ENCODE measurements at regions not wholly inside any gene's neighbourhood (a gene's known extent, or its start where the extent isn't known, plus 50 kb on each side); places are given as distances from the start of the nearest gene placed in this dataset.

- TF ChIP-seq TEAD4 (IDR thresholded peaks at IDR 0.05) (no peak), EGR1 (IDR thresholded peaks at IDR 0.05) (no peak), RAD21 (IDR thresholded peaks at IDR 0.05; ENCODE audit: low read depth) (no peak), CREB1 (IDR thresholded peaks at IDR 0.05; ENCODE audit: low read depth) (no peak), USF1 (IDR thresholded peaks at IDR 0.05) (no peak), TAF1 (IDR thresholded peaks at IDR 0.05; ENCODE audit: low read depth) (no peak), CEBPB (IDR thresholded peaks at IDR 0.05) (no peak), EP300 (IDR thresholded peaks at IDR 0.05; ENCODE audit: borderline replicate concordance) (no peak), NFIC (IDR thresholded peaks at IDR 0.05) (no peak), TCF12 (IDR thresholded peaks at IDR 0.05; ENCODE audit: low read depth) (no peak), ZBTB7A (IDR thresholded peaks at IDR 0.05; ENCODE audit: low read depth) (no peak), FOXM1 (IDR thresholded peaks at IDR 0.05; ENCODE audit: borderline replicate concordance, low read depth) (no peak)
- TF ChIP-seq, protein P1, sequence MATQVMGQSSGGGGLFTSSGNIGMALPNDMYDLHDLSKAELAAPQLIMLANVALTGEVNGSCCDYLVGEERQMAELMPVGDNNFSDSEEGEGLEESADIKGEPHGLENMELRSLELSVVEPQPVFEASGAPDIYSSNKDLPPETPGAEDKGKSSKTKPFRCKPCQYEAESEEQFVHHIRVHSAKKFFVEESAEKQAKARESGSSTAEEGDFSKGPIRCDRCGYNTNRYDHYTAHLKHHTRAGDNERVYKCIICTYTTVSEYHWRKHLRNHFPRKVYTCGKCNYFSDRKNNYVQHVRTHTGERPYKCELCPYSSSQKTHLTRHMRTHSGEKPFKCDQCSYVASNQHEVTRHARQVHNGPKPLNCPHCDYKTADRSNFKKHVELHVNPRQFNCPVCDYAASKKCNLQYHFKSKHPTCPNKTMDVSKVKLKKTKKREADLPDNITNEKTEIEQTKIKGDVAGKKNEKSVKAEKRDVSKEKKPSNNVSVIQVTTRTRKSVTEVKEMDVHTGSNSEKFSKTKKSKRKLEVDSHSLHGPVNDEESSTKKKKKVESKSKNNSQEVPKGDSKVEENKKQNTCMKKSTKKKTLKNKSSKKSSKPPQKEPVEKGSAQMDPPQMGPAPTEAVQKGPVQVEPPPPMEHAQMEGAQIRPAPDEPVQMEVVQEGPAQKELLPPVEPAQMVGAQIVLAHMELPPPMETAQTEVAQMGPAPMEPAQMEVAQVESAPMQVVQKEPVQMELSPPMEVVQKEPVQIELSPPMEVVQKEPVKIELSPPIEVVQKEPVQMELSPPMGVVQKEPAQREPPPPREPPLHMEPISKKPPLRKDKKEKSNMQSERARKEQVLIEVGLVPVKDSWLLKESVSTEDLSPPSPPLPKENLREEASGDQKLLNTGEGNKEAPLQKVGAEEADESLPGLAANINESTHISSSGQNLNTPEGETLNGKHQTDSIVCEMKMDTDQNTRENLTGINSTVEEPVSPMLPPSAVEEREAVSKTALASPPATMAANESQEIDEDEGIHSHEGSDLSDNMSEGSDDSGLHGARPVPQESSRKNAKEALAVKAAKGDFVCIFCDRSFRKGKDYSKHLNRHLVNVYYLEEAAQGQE (IDR thresholded peaks at IDR 0.05; ENCODE audit: low read depth) = no peak
- TF ChIP-seq, protein P2, sequence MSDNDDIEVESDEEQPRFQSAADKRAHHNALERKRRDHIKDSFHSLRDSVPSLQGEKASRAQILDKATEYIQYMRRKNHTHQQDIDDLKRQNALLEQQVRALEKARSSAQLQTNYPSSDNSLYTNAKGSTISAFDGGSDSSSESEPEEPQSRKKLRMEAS (IDR thresholded peaks at IDR 0.05) = no peak
Measured at GRCh38 chr3:74302281-74302680, 312.2 kb downstream of the CNTN3 start.

DNA sequence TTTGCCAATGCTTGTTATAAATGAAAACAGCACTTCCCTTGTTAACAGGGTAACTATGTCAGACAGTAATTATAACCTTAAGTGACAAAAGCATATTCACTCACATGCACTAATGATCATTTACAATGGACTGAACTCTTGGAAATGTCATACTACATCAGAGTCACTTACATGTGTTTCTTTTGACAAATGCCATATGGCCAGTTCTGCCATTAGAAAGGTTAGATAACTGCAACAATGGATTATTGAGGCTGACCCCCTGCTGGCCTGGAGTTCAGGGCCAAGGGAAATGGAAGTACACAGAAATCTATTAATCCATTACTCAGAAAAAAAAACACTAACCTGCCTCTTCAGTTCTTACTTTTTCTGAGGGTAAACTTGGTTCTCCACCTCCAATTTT is 313.4 kb downstream of the CNTN3 start:
- TF ChIP-seq FOXM1 (IDR thresholded peaks at IDR 0.05; ENCODE audit: borderline replicate concordance, low read depth) = no peak
- TF ChIP-seq ZBTB7A (IDR thresholded peaks at IDR 0.05; ENCODE audit: low read depth) = no peak
- TF ChIP-seq CREB1 (IDR thresholded peaks at IDR 0.05; ENCODE audit: low read depth) = no peak
- TF ChIP-seq, protein P1 (IDR thresholded peaks at IDR 0.05; ENCODE audit: low read depth) = no peak
- TF ChIP-seq, protein P2 (IDR thresholded peaks at IDR 0.05) = no peak
- TF ChIP-seq CEBPB (IDR thresholded peaks at IDR 0.05) = no peak
- no peak for TF ChIP-seq YY1 (IDR thresholded peaks at IDR 0.05; ENCODE audit: low read depth)
- TF ChIP-seq NFIC (IDR thresholded peaks at IDR 0.05) = no peak
- TF ChIP-seq USF1 (IDR thresholded peaks at IDR 0.05) = no peak
- TF ChIP-seq EGR1 (IDR thresholded peaks at IDR 0.05) = no peak
- TF ChIP-seq EP300 (IDR thresholded peaks at IDR 0.05; ENCODE audit: borderline replicate concordance) = no peak
- no peak for TF ChIP-seq RAD21 (IDR thresholded peaks at IDR 0.05; ENCODE audit: low read depth)
- TF ChIP-seq TCF12 (IDR thresholded peaks at IDR 0.05; ENCODE audit: low read depth) = no peak
- no peak for TF ChIP-seq TAF1 (IDR thresholded peaks at IDR 0.05; ENCODE audit: low read depth)
- TF ChIP-seq TEAD4 (IDR thresholded peaks at IDR 0.05) = no peak

GRCh38 chr3:74295479-74295878 is 319.0 kb downstream of the CNTN3 start:
- TF ChIP-seq RAD21 (IDR thresholded peaks at IDR 0.05; ENCODE audit: low read depth) (no peak), NFIC (IDR thresholded peaks at IDR 0.05) (no peak), EGR1 (IDR thresholded peaks at IDR 0.05) (no peak), YY1 (IDR thresholded peaks at IDR 0.05; ENCODE audit: low read depth) (no peak), CREB1 (IDR thresholded peaks at IDR 0.05; ENCODE audit: low read depth) (no peak), USF1 (IDR thresholded peaks at IDR 0.05) (no peak), CEBPB (IDR thresholded peaks at IDR 0.05) (no peak), TAF1 (IDR thresholded peaks at IDR 0.05; ENCODE audit: low read depth) (no peak), TEAD4 (IDR thresholded peaks at IDR 0.05) (no peak), TCF12 (IDR thresholded peaks at IDR 0.05; ENCODE audit: low read depth) (no peak), EP300 (IDR thresholded peaks at IDR 0.05; ENCODE audit: borderline replicate concordance) (no peak), ZBTB7A (IDR thresholded peaks at IDR 0.05; ENCODE audit: low read depth) (no peak), FOXM1 (IDR thresholded peaks at IDR 0.05; ENCODE audit: borderline replicate concordance, low read depth) (no peak)
- TF ChIP-seq, protein P2 (IDR thresholded peaks at IDR 0.05) = no peak
- TF ChIP-seq, protein P1 (IDR thresholded peaks at IDR 0.05; ENCODE audit: low read depth) = no peak

Data from Ishikawa (cell line).